ENCODE measurements at regions not wholly inside any gene's neighbourhood (a gene's known extent, or its start where the extent isn't known, plus 50 kb on each side); places are given as distances from the start of the nearest gene placed in this dataset.

- H3K36me3 ChIP-seq = no peaks in the 10 kb centered on the region
- DNase-seq = no peak
- no peak overlapping the region for H3K4me3 ChIP-seq
- no peak for ATAC-seq
- no peak overlapping the region for H3K27ac ChIP-seq
- TF ChIP-seq CTCF (IDR thresholded peaks at IDR 0.05 in 4 of 5, conservative IDR thresholded peaks at IDR 0.05 in 1 of 5) (no peak), POLR2A (IDR thresholded peaks at IDR 0.05) (no peak)
- H3K9me3 ChIP-seq = no peaks in the 10 kb centered on the region
- intact Hi-C loops (cut with DNase I; ENCODE audit: low total_unique reads) (no loop called here), in situ Hi-C loops (cut with MboI; ENCODE audit: low sequenced_read_pairs in 4 of 4) (no loop called here)
- H3K4me1 ChIP-seq = no peaks in the 10 kb centered on the region
- H3K27me3 ChIP-seq = no peaks in the 10 kb centered on the region
Observed at GRCh38 chr1:113314600-113314999, 75.7 kb upstream of the MAGI3 start.

GRCh38 chr1:113320272-113320671 is 70.0 kb upstream of the MAGI3 start:
- Histone ChIP-seq H3K27ac (no peak overlapping the region), H3K27me3 (no peaks in the 10 kb centered on the region), H3K9me3 (no peaks in the 10 kb centered on the region), H3K4me3 (no peak overlapping the region), H3K4me1 (no peaks in the 10 kb centered on the region), H3K36me3 (no peaks in the 10 kb centered on the region)
- in situ Hi-C loops (cut with MboI; ENCODE audit: low sequenced_read_pairs in 4 of 4) (no loop called here), intact Hi-C loops (cut with DNase I; ENCODE audit: low total_unique reads) (no loop called here)
- no peak for ATAC-seq
- TF ChIP-seq CTCF (IDR thresholded peaks at IDR 0.05 in 4 of 5, conservative IDR thresholded peaks at IDR 0.05 in 1 of 5) (no peak), POLR2A (IDR thresholded peaks at IDR 0.05) (no peak)
- DNase-seq = no peak

GRCh38 chr1:113320972-113321680 is 69.2 kb upstream of the MAGI3 start:
- intact Hi-C loops (cut with DNase I; ENCODE audit: low total_unique reads) = no loop called here
- Histone ChIP-seq H3K4me1 (no peaks in the 10 kb centered on the region), H3K9me3 (no peaks in the 10 kb centered on the region), H3K27me3 (no peaks in the 10 kb centered on the region), H3K27ac (no peak overlapping the region), H3K36me3 (no peaks in the 10 kb centered on the region), H3K4me3 (no peak overlapping the region)
- TF ChIP-seq CTCF (IDR thresholded peaks at IDR 0.05 in 4 of 5, conservative IDR thresholded peaks at IDR 0.05 in 1 of 5) (no peak), POLR2A (IDR thresholded peaks at IDR 0.05) (no peak)
- in situ Hi-C loops (cut with MboI; ENCODE audit: low sequenced_read_pairs in 4 of 4) = no loop called here
- no peak for DNase-seq
- ATAC-seq = no peak

- in situ Hi-C loops (cut with MboI; ENCODE audit: low sequenced_read_pairs in 4 of 4) = no loop called here
- DNase-seq (no peak), ATAC-seq (no peak)
- intact Hi-C loops (cut with DNase I; ENCODE audit: low total_unique reads) = no loop called here
- Histone ChIP-seq H3K9me3 (no peaks in the 10 kb centered on the region), H3K36me3 (no peaks in the 10 kb centered on the region), H3K4me3 (no peak overlapping the region), H3K27ac (no peak overlapping the region), H3K4me1 (no peaks in the 10 kb centered on the region), H3K27me3 (no peaks in the 10 kb centered on the region)
- TF ChIP-seq POLR2A (IDR thresholded peaks at IDR 0.05) (no peak), CTCF (IDR thresholded peaks at IDR 0.05 in 4 of 5, conservative IDR thresholded peaks at IDR 0.05 in 1 of 5) (no peak)
Observed at GRCh38 chr1:113321771-113322387, 68.4 kb upstream of the MAGI3 start.
